ENCODE measurements at regions not wholly inside any gene's neighbourhood (a gene's known extent, or its start where the extent isn't known, plus 50 kb on each side); places are given as distances from the start of the nearest gene placed in this dataset.

DNA sequence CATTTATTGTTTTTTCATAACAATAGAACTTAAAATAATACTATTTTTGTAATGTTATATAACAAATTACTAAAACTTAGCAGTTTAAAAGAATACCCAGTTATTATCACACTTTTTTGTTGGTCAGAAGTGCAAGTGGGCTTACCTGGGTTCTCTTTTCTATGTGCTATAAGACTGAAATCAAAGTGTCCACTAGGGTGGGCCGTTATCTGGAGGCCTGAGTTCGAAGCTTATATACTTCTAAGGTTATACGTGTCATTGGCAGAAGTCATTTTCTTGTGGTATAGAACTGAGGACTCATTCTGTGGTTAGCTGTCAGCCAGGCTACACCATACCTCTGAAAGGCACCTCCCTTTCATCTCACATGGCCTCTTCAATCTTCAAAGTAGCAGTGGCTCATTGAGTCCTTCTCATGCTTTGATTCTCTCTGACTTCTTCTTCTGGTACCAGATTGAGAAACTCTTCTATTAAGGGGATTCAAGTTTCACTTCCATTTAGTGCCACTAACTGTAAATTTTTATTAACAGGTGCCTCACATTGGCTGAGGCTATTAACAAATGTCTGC is 414.3 kb downstream of the AMY1C start:
- TF ChIP-seq CTCF (IDR thresholded peaks at IDR 0.05) = no peak
- no peak for TF ChIP-seq POLR2AphosphoS5 (IDR thresholded peaks at IDR 0.05; ENCODE audit: insufficient read depth in 1 of 2, low read depth in 1 of 2)
- no peak for TF ChIP-seq POLR2A (IDR thresholded peaks at IDR 0.05)
